GM19099 (cell line): ENCODE measurements at regions not wholly inside any gene's neighbourhood (a gene's known extent, or its start where the extent isn't known, plus 50 kb on each side); places are given as distances from the start of the nearest gene placed in this dataset.

Experiments
- POLR2A ChIP-seq: IDR thresholded peaks from 3 replicates; pipeline ENCODE4 v1.6.1; 2011; ENCODE audit warnings: low read depth; ENCODE audit not compliant: insufficient read length; ENCODE audit errors: extremely low read depth

DNA sequence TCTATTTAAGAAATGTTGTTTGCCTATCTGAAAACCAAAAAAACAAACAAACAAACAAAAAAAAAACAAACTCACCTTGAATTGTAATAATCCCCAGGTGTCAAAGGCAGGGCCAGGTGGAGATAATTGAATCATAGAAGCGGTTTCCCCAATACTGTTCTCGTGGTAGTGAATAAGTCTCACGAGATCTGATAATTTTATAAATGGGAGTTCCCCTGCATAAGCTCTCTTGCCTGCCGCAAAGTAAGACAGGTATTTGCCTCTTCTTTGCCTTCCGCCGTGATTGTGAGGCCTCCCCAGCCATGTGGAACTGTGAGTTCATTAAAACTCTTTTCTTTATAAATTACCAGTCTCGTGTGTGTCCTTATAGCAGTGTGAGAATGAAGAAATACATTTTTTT lies 1180.7 kb upstream of the CRIM1 start:
- TF ChIP-seq POLR2A, result no peak

DNA sequence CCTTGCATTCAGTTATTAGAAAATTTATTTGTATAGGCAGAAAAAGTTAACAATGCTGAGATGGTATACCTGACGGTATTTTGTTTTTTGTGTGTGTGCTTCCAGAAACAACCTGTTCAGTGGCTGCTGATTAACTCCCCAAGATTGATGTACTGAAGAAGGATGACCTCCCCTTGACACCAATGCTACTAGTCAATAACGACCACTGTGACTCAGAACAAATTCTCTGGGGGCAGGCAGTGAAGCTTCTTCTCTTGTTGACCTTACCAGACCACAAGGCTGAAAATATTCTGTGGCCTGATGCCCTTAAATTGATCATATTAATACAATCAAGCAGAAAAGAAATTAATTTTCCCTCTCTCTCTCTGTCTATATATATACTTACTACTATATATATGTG lies 1182.9 kb upstream of the CRIM1 start:
- TF ChIP-seq POLR2A, result no peak

DNA sequence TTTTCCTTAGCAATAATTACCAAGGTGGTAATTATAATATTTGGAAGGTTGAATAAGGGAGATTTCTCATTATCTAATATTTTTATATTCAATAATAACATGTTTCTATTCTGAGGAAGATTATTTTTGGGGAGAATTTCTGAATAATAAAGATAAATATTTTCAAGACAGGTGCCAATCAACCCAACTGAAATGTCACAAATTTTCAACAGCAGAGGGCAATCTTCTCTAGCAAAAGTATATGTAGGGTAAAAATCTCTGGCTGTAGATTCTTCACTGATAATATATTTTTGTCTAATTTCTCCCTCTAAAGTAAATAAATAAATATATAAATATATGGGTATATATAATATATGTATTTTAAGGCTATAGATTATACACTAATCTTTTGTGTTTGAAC lies 1187.2 kb upstream of the CRIM1 start:
- TF ChIP-seq POLR2A, result no peak

DNA sequence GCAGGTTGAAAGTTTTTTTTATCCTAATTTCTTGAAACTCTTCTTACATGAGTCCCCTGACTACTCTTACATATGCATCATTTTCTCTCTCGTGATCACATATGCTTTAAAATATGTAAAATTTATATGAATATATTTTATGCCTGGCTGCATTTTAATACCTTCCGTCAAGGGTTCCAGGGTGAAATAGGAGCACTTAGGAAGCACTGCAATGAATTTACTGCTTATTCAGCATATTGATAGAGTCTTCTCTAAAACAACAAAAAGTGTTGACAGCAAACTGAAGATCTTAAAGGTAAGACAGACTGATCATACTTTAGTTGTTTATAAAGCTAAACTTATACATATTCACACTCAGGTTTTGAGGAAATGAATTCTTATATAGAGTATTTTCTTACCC lies 1191.6 kb upstream of the CRIM1 start:
- no peak for TF ChIP-seq POLR2A

DNA sequence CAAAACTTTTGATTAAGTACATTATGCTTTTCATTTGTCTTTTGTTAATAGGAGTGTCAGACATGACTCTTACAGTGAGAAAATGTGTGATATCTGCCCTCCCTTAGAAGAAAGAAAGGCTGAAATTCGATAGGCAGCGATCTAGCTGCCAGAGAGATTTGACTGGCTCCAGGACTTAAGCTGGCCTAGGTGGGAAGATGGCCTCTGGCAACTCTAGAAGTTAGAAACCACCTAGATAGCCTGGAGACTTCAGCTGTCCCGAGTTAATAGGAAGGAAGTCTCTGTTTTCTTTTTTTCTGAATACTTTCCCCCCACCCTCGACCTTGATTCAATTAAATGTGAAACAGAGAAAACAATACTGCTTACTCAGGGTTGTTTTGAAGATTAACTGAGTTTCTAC lies 1194.7 kb upstream of the CRIM1 start:
- no peak for TF ChIP-seq POLR2A

DNA sequence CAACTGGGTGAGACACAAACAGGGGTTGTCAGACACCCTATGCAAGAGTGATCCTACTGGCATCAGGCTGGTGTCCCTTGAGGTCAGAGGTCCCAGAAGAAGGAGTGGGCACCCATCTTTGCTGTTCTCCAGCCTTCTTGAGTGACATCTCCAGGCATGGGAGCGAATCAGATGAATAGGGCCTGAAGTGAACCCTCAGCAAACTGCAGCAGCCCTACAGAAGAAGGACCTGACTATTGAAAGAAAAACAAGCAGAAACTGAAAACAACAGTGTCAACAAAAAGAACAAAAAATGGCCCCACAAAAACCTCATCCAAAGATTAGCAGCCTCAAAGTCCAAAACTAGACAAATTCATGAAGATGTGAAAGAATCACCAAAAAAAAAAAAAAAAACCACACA lies 1229.7 kb upstream of the CRIM1 start:
- no peak for TF ChIP-seq POLR2A

DNA sequence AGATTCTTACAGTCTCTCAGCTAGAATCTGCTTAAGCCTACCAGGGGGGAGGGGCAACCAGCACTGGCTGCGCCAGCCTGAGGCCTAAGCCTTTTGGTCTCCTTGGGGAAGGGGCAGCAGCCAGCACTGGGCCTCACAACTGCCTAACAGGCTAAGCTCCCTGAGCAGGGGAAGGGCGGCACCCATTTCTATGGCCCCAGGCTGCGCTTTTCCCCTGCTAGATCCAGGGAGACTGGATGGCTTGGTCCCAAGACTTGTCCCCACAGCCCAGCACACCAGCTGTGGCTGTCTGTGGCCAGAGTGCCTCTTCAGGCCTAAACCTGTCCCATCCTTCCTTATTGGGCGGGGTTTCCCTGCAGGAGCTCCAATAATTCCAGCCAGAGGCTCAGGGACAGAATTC lies 1230.3 kb upstream of the CRIM1 start:
- no peak for TF ChIP-seq POLR2A

DNA sequence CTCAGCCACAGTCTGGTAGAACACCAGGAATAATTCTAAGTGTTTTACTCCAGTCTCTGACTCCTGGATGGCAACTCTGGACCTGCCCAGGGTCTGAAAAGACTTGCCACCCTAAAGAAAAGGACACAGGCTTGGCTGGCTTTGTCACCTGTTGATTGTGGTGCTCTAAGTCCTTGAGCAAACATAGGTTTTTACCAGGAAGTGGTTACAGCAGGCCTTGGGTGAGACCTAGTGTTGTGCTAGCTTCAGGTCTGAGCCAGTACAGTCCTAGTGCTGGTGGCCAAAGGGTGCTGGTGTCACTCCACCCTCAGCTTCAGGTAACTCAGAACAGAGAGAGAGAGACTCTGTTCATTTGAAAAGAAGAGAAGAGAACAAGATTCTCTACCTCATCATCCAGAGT lies 1239.4 kb upstream of the CRIM1 start:
- TF ChIP-seq POLR2A, result no peak

DNA sequence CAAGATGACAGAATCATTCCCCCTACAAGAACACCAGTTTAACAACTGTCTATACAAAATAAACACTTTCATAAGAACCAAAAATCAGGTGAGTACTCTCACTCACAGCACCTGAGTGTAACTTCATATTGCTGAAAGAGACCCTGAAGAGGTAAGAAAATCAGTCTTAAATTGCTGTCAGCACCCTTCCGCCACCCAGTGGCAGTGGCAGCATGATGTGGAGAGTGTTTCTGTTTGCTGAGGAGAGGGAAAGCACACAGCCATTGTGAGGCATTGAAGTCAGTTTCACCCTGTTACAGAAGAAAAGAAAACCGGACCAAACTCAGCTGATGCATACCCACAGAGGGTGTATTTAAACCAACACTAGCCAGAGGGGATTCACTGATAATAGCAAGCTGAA lies 1240.8 kb upstream of the CRIM1 start:
- TF ChIP-seq POLR2A, result no peak

DNA sequence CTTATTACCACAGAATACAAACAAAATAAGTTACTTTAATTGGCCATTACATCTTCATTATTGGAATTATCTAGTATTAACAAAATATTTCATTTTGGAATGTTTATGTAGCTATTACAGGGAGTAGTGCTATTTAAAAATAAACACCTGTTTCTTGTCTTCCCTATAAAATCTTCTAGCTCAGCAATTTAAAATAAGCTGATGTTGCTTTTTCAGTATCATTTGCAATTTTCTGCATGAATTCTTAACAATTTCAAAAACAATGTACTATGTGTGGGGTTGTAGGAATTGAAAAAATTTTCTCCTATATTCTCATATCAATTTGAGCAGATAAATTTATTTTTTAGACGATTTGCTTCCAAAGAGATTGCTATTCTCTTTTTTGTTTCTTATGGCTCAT lies 1251.3 kb upstream of the CRIM1 start:
- no peak for TF ChIP-seq POLR2A

DNA sequence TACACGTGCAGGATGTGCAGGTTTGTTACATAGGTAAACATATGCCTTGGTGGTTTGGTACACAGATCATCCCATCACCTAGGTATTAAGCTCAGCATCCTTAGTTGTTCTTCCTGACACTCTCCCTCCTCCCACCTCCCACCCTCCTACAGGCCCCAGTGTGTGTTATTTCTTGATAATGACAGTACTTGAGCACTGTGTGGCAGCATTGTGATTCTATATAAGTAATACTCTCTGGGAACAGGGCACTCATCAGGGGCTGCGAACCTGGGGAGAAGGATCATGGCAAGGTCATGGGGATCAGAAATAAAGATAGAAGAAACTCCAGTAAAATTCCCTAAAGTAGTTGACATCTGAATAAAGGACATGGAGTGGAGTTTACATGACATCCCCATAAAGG lies 1256.2 kb upstream of the CRIM1 start:
- TF ChIP-seq POLR2A, result no peak

DNA sequence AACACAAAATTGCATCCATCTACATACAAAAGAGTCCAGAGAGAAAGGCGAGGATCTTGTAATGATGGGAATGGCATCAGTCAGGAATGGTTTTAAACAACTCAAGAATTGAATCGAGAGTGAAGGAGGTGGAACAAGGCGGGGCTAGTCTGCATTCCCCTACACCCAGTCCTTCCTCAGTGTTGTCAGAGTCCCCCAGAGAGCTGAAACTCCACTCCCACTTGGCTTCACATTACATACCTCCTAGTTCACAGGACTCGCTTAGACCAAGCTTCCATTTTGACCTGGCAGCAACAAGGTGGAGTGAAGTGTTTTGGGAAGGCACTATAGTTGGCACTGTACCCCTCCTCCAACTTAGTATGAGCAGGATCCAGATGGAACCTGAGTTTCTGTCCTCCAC lies 1273.5 kb upstream of the CRIM1 start:
- TF ChIP-seq POLR2A, result no peak

DNA sequence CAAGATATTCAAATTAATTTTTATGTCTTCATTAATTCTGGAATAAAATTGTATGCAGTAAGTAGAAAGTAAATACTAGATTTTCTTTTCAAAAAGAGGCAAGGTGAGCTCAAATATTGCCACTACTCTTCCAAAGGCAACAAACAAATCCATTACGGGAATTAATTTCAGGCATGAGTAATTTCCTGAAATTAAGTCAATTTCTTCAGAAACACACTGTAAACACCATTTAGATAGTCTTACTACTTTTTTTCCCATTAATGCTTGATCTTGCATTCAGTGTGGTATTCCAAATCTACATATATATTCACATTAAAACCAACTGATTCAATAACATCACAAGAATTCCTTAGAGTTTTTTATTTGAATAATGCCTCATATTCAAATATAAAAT lies 1274.0 kb upstream of the CRIM1 start:
- no peak for TF ChIP-seq POLR2A

DNA sequence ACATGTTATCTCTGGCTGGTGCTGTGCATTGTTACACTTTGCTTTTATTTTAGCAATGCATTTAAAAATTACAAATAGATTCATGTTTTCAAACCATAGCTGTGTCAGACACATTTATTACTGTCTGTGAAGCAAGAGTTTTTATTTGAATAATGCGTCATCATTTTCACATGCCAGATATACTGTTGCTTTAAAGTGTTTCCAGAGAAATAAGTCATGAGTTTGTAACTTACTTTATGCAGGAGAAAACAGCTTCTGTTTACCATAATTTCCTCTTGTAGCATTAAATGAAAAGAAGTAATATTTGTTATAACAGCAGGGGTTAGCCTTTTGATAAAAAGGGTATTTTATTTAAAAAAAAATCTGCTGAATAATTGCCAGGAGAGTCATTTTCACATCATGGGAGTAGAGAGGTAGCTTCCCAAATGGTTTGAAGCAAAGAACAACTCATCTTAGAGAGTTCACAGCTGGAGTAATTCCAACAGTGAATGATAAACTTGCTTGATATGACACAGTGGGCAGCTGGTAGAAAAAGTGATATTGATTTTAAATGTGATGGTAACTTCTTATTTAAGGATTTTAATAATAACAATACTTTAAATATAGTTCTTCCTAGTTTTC lies 1274.5 kb upstream of the CRIM1 start:
- TF ChIP-seq POLR2A, result no peak

DNA sequence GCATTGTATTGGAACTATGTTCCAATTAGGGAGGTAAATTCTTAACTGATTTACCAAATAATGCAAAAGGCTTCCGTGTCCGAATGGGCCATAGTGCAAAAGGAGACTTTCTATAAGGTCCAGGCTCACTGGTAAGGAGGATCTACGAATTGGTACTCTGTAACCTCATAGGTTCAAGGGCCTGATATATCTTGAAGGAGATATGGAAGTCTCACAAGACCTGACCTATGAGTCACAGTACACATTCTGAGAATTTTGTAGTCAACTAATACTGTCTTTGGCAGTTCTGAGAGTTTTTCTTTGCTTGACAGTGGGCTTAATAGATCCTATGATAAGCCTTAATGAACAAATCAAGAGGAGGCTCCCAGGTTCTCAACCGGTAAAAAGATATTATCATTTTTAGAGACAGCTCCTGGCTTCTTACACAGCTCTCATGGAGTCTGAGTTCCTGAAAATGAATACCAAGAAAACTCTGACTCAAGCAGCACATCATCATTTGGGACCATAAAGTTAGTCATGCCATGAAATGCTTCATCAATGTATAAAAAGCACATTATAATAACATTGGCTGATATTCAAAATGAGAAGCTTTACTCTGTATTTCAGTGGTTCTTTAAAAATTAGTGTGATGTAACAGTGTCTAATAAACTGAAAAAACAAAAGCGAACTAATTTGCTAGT lies 1275.2 kb upstream of the CRIM1 start:
- TF ChIP-seq POLR2A, result no peak

DNA sequence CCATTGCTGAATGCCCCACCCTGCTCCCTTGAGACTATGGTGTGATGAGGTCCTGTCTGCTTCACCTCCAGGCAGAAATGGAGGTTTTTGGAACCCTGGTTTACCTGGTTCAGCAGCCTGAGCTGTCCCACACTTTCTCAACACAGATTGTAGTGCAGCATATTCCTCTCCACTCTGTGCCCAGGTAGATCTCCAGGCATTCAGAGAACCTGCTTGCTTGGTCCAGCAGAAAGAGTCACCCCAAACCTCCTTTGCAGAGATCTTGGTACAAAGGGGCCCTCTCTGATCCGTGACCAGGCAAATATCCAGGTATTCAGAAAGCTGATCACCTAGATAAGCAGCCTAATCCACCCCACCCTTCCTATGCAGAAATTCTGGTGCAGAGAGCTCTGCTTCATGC lies 1288.2 kb upstream of the CRIM1 start:
- TF ChIP-seq POLR2A, result no peak

DNA sequence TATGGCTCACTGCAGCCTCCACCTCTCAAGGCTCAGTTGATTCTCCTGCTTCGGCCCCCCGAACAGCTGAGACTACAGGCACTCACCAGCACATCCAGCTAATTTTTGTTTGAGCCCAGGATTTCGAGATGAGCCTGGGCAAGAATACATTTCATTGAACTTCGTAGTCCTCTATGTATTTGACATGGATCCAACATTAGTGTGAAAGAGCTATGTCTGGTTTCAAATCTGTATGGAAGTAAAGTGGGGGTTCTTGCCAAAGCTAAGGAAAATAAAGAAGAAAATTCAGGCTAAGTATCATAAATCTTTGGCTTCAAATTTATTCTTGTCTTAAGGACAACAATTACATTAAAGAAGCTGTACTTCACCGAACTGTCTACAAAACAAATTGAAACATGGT lies 1291.7 kb upstream of the CRIM1 start:
- TF ChIP-seq POLR2A, result no peak
